ENCODE measurements at regions not wholly inside any gene's neighbourhood (a gene's known extent, or its start where the extent isn't known, plus 50 kb on each side); places are given as distances from the start of the nearest gene placed in this dataset.

- Mint-ChIP-seq H3K36me3 (ENCODE audit: low read depth, unreplicated experiment) (no peaks in the 10 kb centered on the region), H3K9me3 (ENCODE audit: unreplicated experiment) (no peaks in the 10 kb centered on the region), H3K4me3 (ENCODE audit: unreplicated experiment) (no peak overlapping the region), H3K4me1 (ENCODE audit: low read depth, unreplicated experiment) (peaks cover 4% of the 10 kb centered on the region), H3K27ac (ENCODE audit: unreplicated experiment) (no peak overlapping the region), H3K27me3 (ENCODE audit: low read depth, unreplicated experiment) (no peaks in the 10 kb centered on the region)
- H3K4me2 ChIP-seq (ENCODE audit: low read length) = no peak overlapping the region
- H2AFZ ChIP-seq (ENCODE audit: low read depth, low read length) = no peak overlapping the region
- no peak for TF ChIP-seq CTCF (IDR thresholded peaks at IDR 0.05; ENCODE audit: insufficient read depth, low read depth, low read length)
- no peak for TF ChIP-seq EZH2 (IDR thresholded peaks at IDR 0.05; ENCODE audit: insufficient read depth, low read length)
- no peaks in the 10 kb centered on the region for H3K9me3 ChIP-seq (ENCODE audit: insufficient read depth, low read depth, low read length)
- no peak overlapping the region for H3K4me3 ChIP-seq (ENCODE audit: insufficient read depth, low read depth, low read length)
- H3K4me1 ChIP-seq (ENCODE audit: insufficient read depth, low read length) = no peaks in the 10 kb centered on the region
- no peaks in the 10 kb centered on the region for H4K20me1 ChIP-seq (ENCODE audit: insufficient read depth, low read length)
- no peak overlapping the region for H3K27ac ChIP-seq (ENCODE audit: low read depth, low read length)
- no peak for DNase-seq (ENCODE audit: low read depth)
- FAIRE-seq = no peak
- H3K79me2 ChIP-seq (ENCODE audit: insufficient read depth, low read length) = no peaks in the 10 kb centered on the region
- no peaks in the 10 kb centered on the region for H3K27me3 ChIP-seq (ENCODE audit: insufficient read depth, low read length)
- no peaks in the 10 kb centered on the region for H3K36me3 ChIP-seq (ENCODE audit: insufficient read depth, low read length)
- H3K9ac ChIP-seq (ENCODE audit: low read length) = no peak overlapping the region
Measured at GRCh38 chr4:165556383-165556782, 177.6 kb downstream of the CPE start.

GRCh38 chr4:165560941-165561340 lies 182.1 kb downstream of the CPE start:
- H3K27ac Mint-ChIP-seq (ENCODE audit: unreplicated experiment) = no peak overlapping the region
- no peak overlapping the region for H3K4me3 Mint-ChIP-seq (ENCODE audit: unreplicated experiment)
- no peaks in the 10 kb centered on the region for H3K36me3 Mint-ChIP-seq (ENCODE audit: low read depth, unreplicated experiment)
- H3K27me3 Mint-ChIP-seq (ENCODE audit: low read depth, unreplicated experiment) = no peaks in the 10 kb centered on the region
- DNase-seq (ENCODE audit: low read depth) = peak; percentile 56
- no peaks in the 10 kb centered on the region for H3K36me3 ChIP-seq (ENCODE audit: insufficient read depth, low read length)
- H2AFZ ChIP-seq (ENCODE audit: low read depth, low read length) = no peak overlapping the region
- H3K9me3 Mint-ChIP-seq (ENCODE audit: unreplicated experiment) = no peaks in the 10 kb centered on the region
- no peaks in the 10 kb centered on the region for H4K20me1 ChIP-seq (ENCODE audit: insufficient read depth, low read length)
- H3K4me1 ChIP-seq (ENCODE audit: insufficient read depth, low read length) = peaks cover 5% of the 10 kb centered on the region
- no peaks in the 10 kb centered on the region for H3K9me3 ChIP-seq (ENCODE audit: insufficient read depth, low read depth, low read length)
- H3K4me2 ChIP-seq (ENCODE audit: low read length) = no peak overlapping the region
- no peak overlapping the region for H3K27ac ChIP-seq (ENCODE audit: low read depth, low read length)
- no peak for TF ChIP-seq EZH2 (IDR thresholded peaks at IDR 0.05; ENCODE audit: insufficient read depth, low read length)
- TF ChIP-seq CTCF (IDR thresholded peaks at IDR 0.05; ENCODE audit: insufficient read depth, low read depth, low read length) = no peak
- H3K79me2 ChIP-seq (ENCODE audit: insufficient read depth, low read length) = no peaks in the 10 kb centered on the region
- no peak for FAIRE-seq
- H3K9ac ChIP-seq (ENCODE audit: low read length) = no peak overlapping the region
- no peak overlapping the region for H3K4me3 ChIP-seq (ENCODE audit: insufficient read depth, low read depth, low read length)
- H3K4me1 Mint-ChIP-seq (ENCODE audit: low read depth, unreplicated experiment) = peaks cover 5% of the 10 kb centered on the region
- H3K27me3 ChIP-seq (ENCODE audit: insufficient read depth, low read length) = no peaks in the 10 kb centered on the region

- Histone ChIP-seq H2AFZ (ENCODE audit: low read depth, low read length) (no peak overlapping the region), H3K27ac (ENCODE audit: low read depth, low read length) (no peak overlapping the region), H3K4me1 (ENCODE audit: insufficient read depth, low read length) (peaks cover 5% of the 10 kb centered on the region), H3K79me2 (ENCODE audit: insufficient read depth, low read length) (no peaks in the 10 kb centered on the region), H3K4me3 (ENCODE audit: insufficient read depth, low read depth, low read length) (no peak overlapping the region), H3K36me3 (ENCODE audit: insufficient read depth, low read length) (no peaks in the 10 kb centered on the region), H3K27me3 (ENCODE audit: insufficient read depth, low read length) (no peaks in the 10 kb centered on the region), H4K20me1 (ENCODE audit: insufficient read depth, low read length) (no peaks in the 10 kb centered on the region), H3K9me3 (ENCODE audit: insufficient read depth, low read depth, low read length) (no peaks in the 10 kb centered on the region), H3K9ac (ENCODE audit: low read length) (no peak overlapping the region), H3K4me2 (ENCODE audit: low read length) (no peak overlapping the region)
- Mint-ChIP-seq H3K9me3 (ENCODE audit: unreplicated experiment) (no peaks in the 10 kb centered on the region), H3K36me3 (ENCODE audit: low read depth, unreplicated experiment) (no peaks in the 10 kb centered on the region), H3K4me3 (ENCODE audit: unreplicated experiment) (no peak overlapping the region), H3K27me3 (ENCODE audit: low read depth, unreplicated experiment) (no peaks in the 10 kb centered on the region), H3K4me1 (ENCODE audit: low read depth, unreplicated experiment) (peaks cover 5% of the 10 kb centered on the region), H3K27ac (ENCODE audit: unreplicated experiment) (no peak overlapping the region)
- TF ChIP-seq EZH2 (IDR thresholded peaks at IDR 0.05; ENCODE audit: insufficient read depth, low read length) (no peak), CTCF (IDR thresholded peaks at IDR 0.05; ENCODE audit: insufficient read depth, low read depth, low read length) (no peak)
- FAIRE-seq = no peak
- DNase-seq (ENCODE audit: low read depth) = peak; percentile 54
Measured at GRCh38 chr4:165563851-165564250, 185.0 kb downstream of the CPE start.

Data from astrocyte (in vitro differentiated cells and primary cell).